ENCODE measurements at regions not wholly inside any gene's neighbourhood (a gene's known extent, or its start where the extent isn't known, plus 50 kb on each side); places are given as distances from the start of the nearest gene placed in this dataset.

GRCh38 chr18:56521263-56521662 is 117.1 kb downstream of the TXNL1 start:
- TF ChIP-seq CTCF (IDR thresholded peaks at IDR 0.05), result no peak
- TF ChIP-seq RAD21 (conservative IDR thresholded peaks at IDR 0.05 in 1 of 2, IDR thresholded peaks at IDR 0.05 in 1 of 2), result no peak
- TF ChIP-seq FOSL2 (IDR thresholded peaks at IDR 0.05), result no peak
- TF ChIP-seq FOSL2 (CRISPR knock-in tag; IDR thresholded peaks at IDR 0.05), result no peak
- no peak for TF ChIP-seq POLR2A (IDR thresholded peaks at IDR 0.05; ENCODE audit: low read length)
- no peak for TF ChIP-seq MYC (IDR thresholded peaks at IDR 0.05; ENCODE audit: borderline replicate concordance, low read length)
- TF ChIP-seq EP300 (IDR thresholded peaks at IDR 0.05), result no peak
- no peak for TF ChIP-seq SREBF2 (IDR thresholded peaks at IDR 0.05)
- no peak for TF ChIP-seq RFX5 (IDR thresholded peaks at IDR 0.05)
- TF ChIP-seq, protein P1, sequence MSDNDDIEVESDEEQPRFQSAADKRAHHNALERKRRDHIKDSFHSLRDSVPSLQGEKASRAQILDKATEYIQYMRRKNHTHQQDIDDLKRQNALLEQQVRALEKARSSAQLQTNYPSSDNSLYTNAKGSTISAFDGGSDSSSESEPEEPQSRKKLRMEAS (IDR thresholded peaks at IDR 0.05), result no peak
- TF ChIP-seq BHLHE40 (IDR thresholded peaks at IDR 0.05; ENCODE audit: low read depth, low read length), result no peak
- TF ChIP-seq, protein P2, sequence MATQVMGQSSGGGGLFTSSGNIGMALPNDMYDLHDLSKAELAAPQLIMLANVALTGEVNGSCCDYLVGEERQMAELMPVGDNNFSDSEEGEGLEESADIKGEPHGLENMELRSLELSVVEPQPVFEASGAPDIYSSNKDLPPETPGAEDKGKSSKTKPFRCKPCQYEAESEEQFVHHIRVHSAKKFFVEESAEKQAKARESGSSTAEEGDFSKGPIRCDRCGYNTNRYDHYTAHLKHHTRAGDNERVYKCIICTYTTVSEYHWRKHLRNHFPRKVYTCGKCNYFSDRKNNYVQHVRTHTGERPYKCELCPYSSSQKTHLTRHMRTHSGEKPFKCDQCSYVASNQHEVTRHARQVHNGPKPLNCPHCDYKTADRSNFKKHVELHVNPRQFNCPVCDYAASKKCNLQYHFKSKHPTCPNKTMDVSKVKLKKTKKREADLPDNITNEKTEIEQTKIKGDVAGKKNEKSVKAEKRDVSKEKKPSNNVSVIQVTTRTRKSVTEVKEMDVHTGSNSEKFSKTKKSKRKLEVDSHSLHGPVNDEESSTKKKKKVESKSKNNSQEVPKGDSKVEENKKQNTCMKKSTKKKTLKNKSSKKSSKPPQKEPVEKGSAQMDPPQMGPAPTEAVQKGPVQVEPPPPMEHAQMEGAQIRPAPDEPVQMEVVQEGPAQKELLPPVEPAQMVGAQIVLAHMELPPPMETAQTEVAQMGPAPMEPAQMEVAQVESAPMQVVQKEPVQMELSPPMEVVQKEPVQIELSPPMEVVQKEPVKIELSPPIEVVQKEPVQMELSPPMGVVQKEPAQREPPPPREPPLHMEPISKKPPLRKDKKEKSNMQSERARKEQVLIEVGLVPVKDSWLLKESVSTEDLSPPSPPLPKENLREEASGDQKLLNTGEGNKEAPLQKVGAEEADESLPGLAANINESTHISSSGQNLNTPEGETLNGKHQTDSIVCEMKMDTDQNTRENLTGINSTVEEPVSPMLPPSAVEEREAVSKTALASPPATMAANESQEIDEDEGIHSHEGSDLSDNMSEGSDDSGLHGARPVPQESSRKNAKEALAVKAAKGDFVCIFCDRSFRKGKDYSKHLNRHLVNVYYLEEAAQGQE (IDR thresholded peaks at IDR 0.05), result no peak
- TF ChIP-seq USF2 (IDR thresholded peaks at IDR 0.05), result no peak
- no peak for TF ChIP-seq RCOR1 (IDR thresholded peaks at IDR 0.05; ENCODE audit: low read depth, low read length)
